ENCODE measurements at regions not wholly inside any gene's neighbourhood (a gene's known extent, or its start where the extent isn't known, plus 50 kb on each side); places are given as distances from the start of the nearest gene placed in this dataset.

- no peak for DNase-seq
Measured at GRCh38 chr3:120838441-120839091, 69.4 kb upstream of the STXBP5L start.

GRCh38 chr3:120839120-120839519 is 68.9 kb upstream of the STXBP5L start:
- DNase-seq, result no peak

- DNase-seq, result no peak
Measured at GRCh38 chr3:120841264-120841663, 66.7 kb upstream of the STXBP5L start.

- no peak for DNase-seq
Measured at GRCh38 chr3:120846073-120846472, 61.9 kb upstream of the STXBP5L start.

GRCh38 chr3:120848503-120848902 is 59.5 kb upstream of the STXBP5L start:
- DNase-seq, result no peak

GRCh38 chr3:120850381-120851295 is 57.4 kb upstream of the STXBP5L start:
- DNase-seq, result no peak

GRCh38 chr3:120852412-120852811 is 55.6 kb upstream of the STXBP5L start:
- DNase-seq, result no peak

GRCh38 chr3:120853416-120853815 is 54.6 kb upstream of the STXBP5L start:
- DNase-seq, result no peak

GRCh38 chr3:120854908-120855526 is 53.0 kb upstream of the STXBP5L start:
- DNase-seq, result peak; percentile 14

GRCh38 chr3:120855665-120856437 is 52.2 kb upstream of the STXBP5L start:
- DNase-seq, result peak; percentile 65

All from NCI-H2029 treated with DMSO at 0.1 percent for 48 hours (cell line).